Uterus (tissue), 3 donors: ENCODE measurements at regions not wholly inside any gene's neighbourhood (a gene's known extent, or its start where the extent isn't known, plus 50 kb on each side); places are given as distances from the start of the nearest gene placed in this dataset.

Source experiments
- DNase-seq, 2 donors: peaks; one replicate each; pipeline ENCODE4 v3.0.0-alpha.2; 2019 to 2020
- H3K27ac ChIP-seq, 2 donors: fragments of 200-600 bp; sonication (generic); 1 replicate in 1 of 2; 2 replicates in 1 of 2; pipeline ENCODE4 v1.5.1; 2016 to 2018
- H3K27me3 ChIP-seq, 2 donors: fragments of 200-600 bp; sonication (generic); one replicate each; pipeline ENCODE4 v1.5.1; 2018 to 2019; ENCODE audit warnings: control low read depth in 1 of 2
- H3K36me3 ChIP-seq, 2 donors: fragments of 200-600 bp; sonication (generic); one replicate each; pipeline ENCODE4 v1.5.1; 2019; ENCODE audit warnings: control low read depth in 1 of 2
- H3K4me1 ChIP-seq, 2 donors: fragments of 200-600 bp; sonication (generic); one replicate each; pipeline ENCODE4 v1.5.1; 2018 to 2019; ENCODE audit warnings: control low read depth in 1 of 2
- H3K4me3 ChIP-seq, 2 donors: fragments of 200-600 bp; sonication (generic); 1 replicate in 1 of 2; 2 replicates in 1 of 2; pipeline ENCODE4 v1.5.1; 2018 to 2019; ENCODE audit warnings: mild to moderate bottlenecking in 1 of 2
- H3K9me3 ChIP-seq, 2 donors: fragments of 200-600 bp; sonication (generic); one replicate each; pipeline ENCODE4 v1.5.1; 2019; ENCODE audit warnings: control low read depth in 1 of 2
- POLR2A ChIP-seq, 2 donors: fragments of 450-650 bp; IDR thresholded peaks; one replicate each; pipeline ENCODE4 v1.6.1; 2016; ENCODE audit warnings: antibody characterized with exemption in 2 of 2, mild to moderate bottlenecking in 1 of 2, moderate library complexity in 1 of 2
- intact Hi-C: fragments of 100-400 bp; cut with DNase I; formaldehyde crosslinking; loops from one replicate; pipeline ENCODE4 v1.15.1; 2023; ENCODE audit warnings: low total_unique reads
- TF ChIP-seq, protein P1 (sequence below), 4 experiments: fragments of 200-600 bp in 2 of 4; fragments of 450-650 bp in 2 of 4; sonication (generic) in 2 of 4; IDR thresholded peaks; one replicate each; pipeline ENCODE4 v1.5.1; 2016 to 2019; ENCODE audit warnings: antibody characterized with exemption in 4 of 4, mild to moderate bottlenecking in 2 of 4, moderate library complexity in 1 of 4
- donor health status: DM: yes; HTN: yes; CAD: no.

DNA sequence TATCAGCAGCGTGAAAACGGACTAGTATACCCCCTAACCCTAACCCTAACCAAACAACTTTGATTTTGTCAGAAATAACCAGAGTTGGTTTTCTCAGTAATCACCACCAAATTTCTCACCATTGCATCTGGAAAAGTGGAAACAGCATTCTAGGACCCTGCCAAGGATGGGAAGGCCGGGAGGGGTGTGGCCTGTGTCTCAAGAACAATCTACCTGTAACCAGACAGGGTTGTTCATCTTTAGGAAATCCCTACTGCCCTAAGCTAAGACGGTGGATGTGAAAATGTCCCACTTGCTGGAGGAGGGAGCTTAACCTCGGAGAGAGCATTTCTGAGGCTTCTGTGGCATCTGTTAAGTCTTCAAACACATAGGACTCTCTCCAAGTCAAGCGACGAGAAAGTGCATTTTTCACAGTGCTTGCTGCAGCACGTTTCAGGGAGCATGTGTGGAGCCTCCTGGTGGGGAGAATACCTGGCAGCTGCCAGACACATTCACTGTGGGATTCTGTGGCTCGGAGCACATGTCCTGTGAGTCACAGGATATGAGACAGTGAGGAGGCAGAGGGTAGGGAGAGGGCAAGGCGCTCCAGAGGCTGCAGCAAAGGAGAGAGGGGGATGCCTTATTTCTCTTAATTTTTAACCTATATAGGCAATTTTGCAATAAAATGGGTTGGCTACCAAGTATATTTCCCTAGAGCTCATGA is 207.5 kb downstream of the SPP2 start:
- intact Hi-C loops = no loop called here
- DNase-seq = no peak
- Histone ChIP-seq H3K4me1 (no peaks in the 10 kb centered on the region), H3K27ac (no peak overlapping the region), H3K36me3 (no peaks in the 10 kb centered on the region), H3K27me3 (no peaks in the 10 kb centered on the region), H3K9me3 (no peaks in the 10 kb centered on the region), H3K4me3 (no peak overlapping the region)
- TF ChIP-seq, protein P1, sequence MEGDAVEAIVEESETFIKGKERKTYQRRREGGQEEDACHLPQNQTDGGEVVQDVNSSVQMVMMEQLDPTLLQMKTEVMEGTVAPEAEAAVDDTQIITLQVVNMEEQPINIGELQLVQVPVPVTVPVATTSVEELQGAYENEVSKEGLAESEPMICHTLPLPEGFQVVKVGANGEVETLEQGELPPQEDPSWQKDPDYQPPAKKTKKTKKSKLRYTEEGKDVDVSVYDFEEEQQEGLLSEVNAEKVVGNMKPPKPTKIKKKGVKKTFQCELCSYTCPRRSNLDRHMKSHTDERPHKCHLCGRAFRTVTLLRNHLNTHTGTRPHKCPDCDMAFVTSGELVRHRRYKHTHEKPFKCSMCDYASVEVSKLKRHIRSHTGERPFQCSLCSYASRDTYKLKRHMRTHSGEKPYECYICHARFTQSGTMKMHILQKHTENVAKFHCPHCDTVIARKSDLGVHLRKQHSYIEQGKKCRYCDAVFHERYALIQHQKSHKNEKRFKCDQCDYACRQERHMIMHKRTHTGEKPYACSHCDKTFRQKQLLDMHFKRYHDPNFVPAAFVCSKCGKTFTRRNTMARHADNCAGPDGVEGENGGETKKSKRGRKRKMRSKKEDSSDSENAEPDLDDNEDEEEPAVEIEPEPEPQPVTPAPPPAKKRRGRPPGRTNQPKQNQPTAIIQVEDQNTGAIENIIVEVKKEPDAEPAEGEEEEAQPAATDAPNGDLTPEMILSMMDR (IDR thresholded peaks at IDR 0.05) = peak in 2 of 4 experiments; percentile 22 to 35
- no peak for TF ChIP-seq POLR2A (IDR thresholded peaks at IDR 0.05)

DNA sequence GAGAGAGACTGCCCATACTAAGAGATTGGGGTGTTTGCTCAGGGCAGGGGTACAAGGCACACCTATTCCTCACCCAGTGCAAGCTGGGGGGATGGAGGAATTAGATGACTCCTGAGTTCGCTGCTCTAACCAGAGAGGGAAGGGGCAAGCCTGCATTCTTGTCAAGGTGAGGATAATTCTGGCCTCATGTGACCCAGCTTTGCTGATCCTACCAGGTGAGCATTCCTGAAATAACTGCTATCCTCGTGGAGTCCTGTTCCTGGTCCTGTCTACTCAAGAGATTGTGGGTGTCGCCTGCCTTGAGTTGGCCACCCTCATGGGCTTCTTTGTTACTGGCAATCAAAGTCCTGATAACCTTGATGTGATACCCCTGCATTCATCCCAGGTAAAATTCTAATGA is 206.0 kb downstream of the SPP2 start:
- no peak overlapping the region for H3K27ac ChIP-seq
- no peaks in the 10 kb centered on the region for H3K9me3 ChIP-seq
- no peaks in the 10 kb centered on the region for H3K4me1 ChIP-seq
- H3K4me3 ChIP-seq = no peak overlapping the region
- TF ChIP-seq, protein P1 (IDR thresholded peaks at IDR 0.05) = no peak
- TF ChIP-seq POLR2A (IDR thresholded peaks at IDR 0.05) = no peak
- H3K36me3 ChIP-seq = no peaks in the 10 kb centered on the region
- H3K27me3 ChIP-seq = no peaks in the 10 kb centered on the region
- DNase-seq = no peak
- intact Hi-C loops = no loop called here

DNA sequence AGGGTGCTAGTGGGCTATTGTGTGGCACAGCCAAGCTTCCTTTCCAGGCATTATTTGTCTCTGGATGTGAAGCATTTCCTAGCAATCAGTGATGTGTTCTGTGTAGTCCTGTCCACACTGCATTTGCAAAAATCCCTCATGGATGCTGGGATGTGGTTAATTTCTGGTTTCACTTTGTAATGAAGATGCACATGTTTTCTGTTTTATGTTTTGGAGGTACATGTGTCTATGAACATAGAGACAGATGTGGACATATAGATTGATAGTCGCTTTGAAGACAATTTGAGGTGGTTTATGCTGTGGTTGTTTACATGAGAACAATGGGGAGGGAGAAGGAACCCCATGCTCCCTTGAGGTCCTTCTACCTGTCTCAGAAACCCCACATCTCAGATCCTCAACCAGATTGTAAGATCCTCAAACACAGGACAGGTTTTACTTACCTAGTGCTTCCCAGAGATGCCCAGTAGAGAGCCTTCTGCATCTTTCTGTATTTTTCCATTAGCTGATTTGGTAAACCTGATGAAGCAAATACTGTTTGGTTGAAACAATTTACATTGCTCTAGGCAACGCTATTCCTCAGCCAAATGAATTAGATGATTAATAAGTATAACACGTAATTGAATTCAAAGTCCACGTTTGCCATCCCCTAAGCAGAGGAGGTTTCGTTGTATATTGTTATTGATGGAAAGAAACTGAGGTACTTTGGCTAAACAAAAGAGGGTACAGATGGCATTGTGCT is 204.4 kb downstream of the SPP2 start:
- intact Hi-C loops = no loop called here

DNA sequence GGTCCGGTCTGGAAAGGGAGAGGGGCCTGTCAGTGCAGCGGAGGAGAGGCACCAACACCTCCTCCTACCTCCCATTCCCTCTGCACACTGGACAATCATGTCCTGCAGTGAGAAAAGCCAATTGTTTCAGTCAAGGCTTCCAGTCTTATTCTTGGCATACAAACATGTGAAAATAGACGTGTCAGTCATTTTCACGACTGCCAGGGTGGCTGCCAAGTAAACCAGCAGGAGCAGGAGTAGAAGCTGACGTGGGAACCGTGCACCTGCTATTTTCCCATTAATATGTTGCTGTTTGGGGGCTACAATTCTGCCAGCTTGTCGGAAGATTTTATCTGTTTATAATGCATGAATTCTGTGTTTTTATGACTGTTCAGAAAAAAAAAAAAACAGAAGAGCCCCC is 202.3 kb downstream of the SPP2 start:
- no peak for DNase-seq
- Histone ChIP-seq H3K9me3 (no peaks in the 10 kb centered on the region), H3K4me1 (no peaks in the 10 kb centered on the region), H3K36me3 (no peaks in the 10 kb centered on the region), H3K4me3 (no peak overlapping the region), H3K27me3 (no peaks in the 10 kb centered on the region), H3K27ac (no peak overlapping the region)
- intact Hi-C loops = no loop called here
- TF ChIP-seq, protein P1 (IDR thresholded peaks at IDR 0.05) = no peak
- TF ChIP-seq POLR2A (IDR thresholded peaks at IDR 0.05) = no peak

More for the DNA sequence above, 204.4 kb downstream of the SPP2 start:
- H3K4me1 ChIP-seq = no peaks in the 10 kb centered on the region
- H3K4me3 ChIP-seq = no peak overlapping the region
- H3K27me3 ChIP-seq = no peaks in the 10 kb centered on the region
- no peak overlapping the region for H3K27ac ChIP-seq
- H3K36me3 ChIP-seq = no peaks in the 10 kb centered on the region
- H3K9me3 ChIP-seq = no peaks in the 10 kb centered on the region
- TF ChIP-seq, protein P1 (IDR thresholded peaks at IDR 0.05) = no peak
- TF ChIP-seq POLR2A (IDR thresholded peaks at IDR 0.05) = no peak
- no peak for DNase-seq
